Testis (tissue), 2 donors: ENCODE measurements at regions not wholly inside any gene's neighbourhood (a gene's known extent, or its start where the extent isn't known, plus 50 kb on each side); places are given as distances from the start of the nearest gene placed in this dataset.

Source experiments
- DNase-seq: peaks from one replicate; pipeline ENCODE4 v3.0.0-alpha.2; 2019
- H3K27ac ChIP-seq, 2 donors: fragments of 200-600 bp; sonication (generic); one replicate each; pipeline ENCODE4 v1.5.1; 2019
- H3K27me3 ChIP-seq: fragments of 200-600 bp; sonication (generic); one replicate; pipeline ENCODE4 v1.5.1; 2019
- H3K36me3 ChIP-seq: fragments of 200-600 bp; sonication (generic); one replicate; pipeline ENCODE4 v1.5.1; 2017; ENCODE audit warnings: low read depth; ENCODE audit errors: missing control alignments
- H3K4me1 ChIP-seq: fragments of 200-600 bp; sonication (generic); one replicate; pipeline ENCODE4 v1.5.1; 2019
- H3K4me3 ChIP-seq, 2 donors: fragments of 200-600 bp; sonication (generic); one replicate each; pipeline ENCODE4 v1.5.1; 2017 to 2019
- H3K9me3 ChIP-seq: fragments of 200-600 bp; sonication (generic); one replicate; pipeline ENCODE4 v1.5.1; 2017
- CTCF ChIP-seq, 3 experiments: fragments of 450-650 bp in 2 of 3; fragments of 200-600 bp in 1 of 3; sonication (generic) in 1 of 3; IDR thresholded peaks; one replicate each; pipeline ENCODE4 v1.5.1; 2016 to 2019; ENCODE audit warnings: antibody characterized with exemption in 3 of 3, mild to moderate bottlenecking in 2 of 3, moderate library complexity in 1 of 3
- POLR2A ChIP-seq: fragments of 450-650 bp; IDR thresholded peaks from one replicate; pipeline ENCODE4 v1.6.1; 2017; ENCODE audit warnings: antibody characterized with exemption, mild to moderate bottlenecking, moderate library complexity
- WGBS, 2 donors: methylation state at CpG; one replicate each; pipeline ENCODE4 v1.1.5; 2018; 5-methylcytosine and 5-hydroxymethylcytosine counted together
- intact Hi-C: fragments of 100-400 bp; cut with DNase I; formaldehyde crosslinking; loops from one replicate; pipeline ENCODE4 v1.15.1; 2023; ENCODE audit warnings: low total_unique reads

DNA sequence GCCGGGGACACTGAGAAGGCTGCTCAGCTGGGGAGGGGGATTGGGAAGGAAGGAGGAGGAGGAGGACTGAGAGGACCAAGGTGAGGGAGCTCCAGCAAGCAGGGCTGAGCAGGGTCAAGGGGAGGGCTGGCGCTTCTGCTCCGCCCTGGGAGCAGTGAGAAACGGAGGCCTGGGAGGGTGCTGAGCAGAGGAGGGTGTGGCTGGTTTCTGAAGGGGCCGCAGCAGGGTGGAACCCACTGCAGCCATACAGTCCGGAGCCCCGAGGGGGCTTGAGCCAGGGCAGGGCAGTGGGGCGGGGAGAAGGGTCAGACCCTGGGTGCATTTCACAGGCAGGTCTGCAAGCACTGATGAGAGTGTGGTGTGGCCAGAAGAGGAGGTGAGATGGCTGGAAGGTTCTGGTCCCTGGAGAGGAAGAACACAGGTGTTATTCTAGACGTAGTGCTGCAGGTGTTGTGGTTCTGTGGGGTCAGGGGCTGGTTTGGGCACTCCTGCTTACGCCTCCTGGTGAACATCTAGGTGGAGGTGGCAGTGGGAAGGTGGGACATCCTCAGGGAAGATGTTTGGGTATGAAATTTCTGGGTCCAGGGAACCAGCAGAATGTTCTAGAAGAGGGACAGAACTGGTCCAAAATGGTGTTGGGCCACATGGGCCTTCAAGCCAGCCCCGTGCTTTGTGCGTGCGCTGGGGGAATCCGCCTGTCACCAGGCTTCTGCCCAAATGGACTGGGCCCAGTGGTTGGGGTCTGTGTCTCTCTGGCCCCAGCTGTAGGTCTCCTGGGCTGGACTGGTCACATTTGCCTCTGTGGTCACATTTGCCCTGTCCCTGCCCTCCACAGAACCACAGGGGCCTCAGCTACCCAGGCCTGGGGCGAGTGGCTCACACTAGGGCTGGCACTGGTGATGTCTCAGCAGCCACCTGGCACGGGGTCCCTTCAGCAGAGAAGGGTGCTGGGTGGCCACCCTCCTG lies 714.7 kb downstream of the BRD1 start:
- H3K4me1 ChIP-seq, result no peaks in the 10 kb centered on the region
- H3K36me3 ChIP-seq, result no peaks in the 10 kb centered on the region
- no peak overlapping the region for H3K27ac ChIP-seq
- H3K4me3 ChIP-seq, result no peak overlapping the region
- intact Hi-C loops, result no loop called here
- H3K9me3 ChIP-seq, result no peaks in the 10 kb centered on the region
- TF ChIP-seq CTCF (IDR thresholded peaks at IDR 0.05), result no peak
- TF ChIP-seq POLR2A, result no peak
- no peak for DNase-seq
- H3K27me3 ChIP-seq, result no peaks in the 10 kb centered on the region
- WGBS, 2 donors, result 84 to 89% methylated on average over 16 of the region's 16 CpGs

DNA sequence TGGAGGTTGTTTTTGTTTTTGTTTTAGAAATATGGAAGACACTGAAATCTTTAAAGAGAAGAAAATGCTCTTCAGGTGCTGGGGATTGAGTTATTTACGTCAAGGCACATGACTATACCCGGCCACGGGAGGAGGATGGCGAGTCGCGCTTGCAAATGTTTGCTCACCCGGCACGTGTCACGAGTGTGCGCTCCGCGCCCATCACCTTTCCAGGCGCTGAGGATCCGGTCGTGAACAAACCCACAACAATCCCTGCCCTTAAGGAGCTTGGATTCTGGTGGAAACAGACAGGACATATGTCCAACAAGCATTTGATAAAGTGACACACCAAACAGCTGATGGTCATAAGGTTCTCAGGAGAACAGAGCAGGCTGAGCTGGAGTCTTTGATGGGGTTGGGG lies 715.5 kb downstream of the BRD1 start:
- intact Hi-C loops, result no loop called here
- H3K27ac ChIP-seq, result no peak overlapping the region
- no peaks in the 10 kb centered on the region for H3K27me3 ChIP-seq
- no peaks in the 10 kb centered on the region for H3K36me3 ChIP-seq
- H3K4me1 ChIP-seq, result no peaks in the 10 kb centered on the region
- H3K4me3 ChIP-seq, result no peak overlapping the region
- TF ChIP-seq POLR2A, result no peak
- TF ChIP-seq CTCF (IDR thresholded peaks at IDR 0.05), result no peak
- no peaks in the 10 kb centered on the region for H3K9me3 ChIP-seq
- DNase-seq, result no peak
- WGBS, 2 donors, result 92 to 93% methylated on average over 15 of the region's 15 CpGs

GRCh38 chr22:49111085-49111484 lies 716.6 kb downstream of the BRD1 start:
- DNase-seq, result no peak
- 72 to 73% methylated on average over 15 of the region's 15 CpGs for WGBS, 2 donors

GRCh38 chr22:49108636-49109315 lies 718.9 kb downstream of the BRD1 start:
- intact Hi-C loops, result no loop called here
- no peaks in the 10 kb centered on the region for H3K4me1 ChIP-seq
- H3K36me3 ChIP-seq, result no peaks in the 10 kb centered on the region
- DNase-seq, result no peak
- H3K4me3 ChIP-seq, result no peak overlapping the region
- 54 to 73% methylated on average over 8 to 21 of the region's 21 CpGs for WGBS, 2 donors
- no peaks in the 10 kb centered on the region for H3K27me3 ChIP-seq
- no peak overlapping the region for H3K27ac ChIP-seq
- no peak for TF ChIP-seq POLR2A
- TF ChIP-seq CTCF (IDR thresholded peaks at IDR 0.05), result no peak
- H3K9me3 ChIP-seq, result no peaks in the 10 kb centered on the region

More at GRCh38 chr22:49111085-49111484, 716.6 kb downstream of the BRD1 start:
- Histone ChIP-seq H3K27me3 (no peaks in the 10 kb centered on the region), H3K36me3 (no peaks in the 10 kb centered on the region), H3K4me1 (no peaks in the 10 kb centered on the region), H3K27ac (no peak overlapping the region), H3K9me3 (no peaks in the 10 kb centered on the region), H3K4me3 (no peak overlapping the region)
- no peak for TF ChIP-seq POLR2A
- no peak for TF ChIP-seq CTCF (IDR thresholded peaks at IDR 0.05)
- intact Hi-C loops, result no loop called here
